HL-60 (cell line): ENCODE measurements at regions not wholly inside any gene's neighbourhood (a gene's known extent, or its start where the extent isn't known, plus 50 kb on each side); places are given as distances from the start of the nearest gene placed in this dataset.

Experiments used
- CTCF ChIP-seq: IDR thresholded peaks from one replicate; pipeline ENCODE4 v1.5.1; 2011; ENCODE audit warnings: low read length, control low read depth, inconsistent platforms; ENCODE audit not compliant: insufficient read depth
- GABPA ChIP-seq: IDR thresholded peaks from 2 replicates; pipeline ENCODE4 v1.6.1; 2012; ENCODE audit warnings: low read depth
- POLR2AphosphoS5 ChIP-seq: IDR thresholded peaks from 2 replicates; pipeline ENCODE4 v1.6.1; 2012; ENCODE audit warnings: low read depth
- SPI1 ChIP-seq: IDR thresholded peaks from 2 replicates; pipeline ENCODE4 v1.6.1; 2012; ENCODE audit warnings: low read depth, mild to moderate bottlenecking, borderline replicate concordance
- TF ChIP-seq, protein P1 (sequence below): IDR thresholded peaks from 2 replicates; pipeline ENCODE4 v1.6.1; 2012; ENCODE audit warnings: low read depth; ENCODE audit not compliant: insufficient replicate concordance

GRCh38 chr18:47333926-47334635 lies 82.6 kb upstream of the SKOR2 start:
- TF ChIP-seq CTCF, result no peak
- no peak for TF ChIP-seq GABPA
- TF ChIP-seq POLR2AphosphoS5, result no peak
- no peak for TF ChIP-seq SPI1
- TF ChIP-seq, protein P1, sequence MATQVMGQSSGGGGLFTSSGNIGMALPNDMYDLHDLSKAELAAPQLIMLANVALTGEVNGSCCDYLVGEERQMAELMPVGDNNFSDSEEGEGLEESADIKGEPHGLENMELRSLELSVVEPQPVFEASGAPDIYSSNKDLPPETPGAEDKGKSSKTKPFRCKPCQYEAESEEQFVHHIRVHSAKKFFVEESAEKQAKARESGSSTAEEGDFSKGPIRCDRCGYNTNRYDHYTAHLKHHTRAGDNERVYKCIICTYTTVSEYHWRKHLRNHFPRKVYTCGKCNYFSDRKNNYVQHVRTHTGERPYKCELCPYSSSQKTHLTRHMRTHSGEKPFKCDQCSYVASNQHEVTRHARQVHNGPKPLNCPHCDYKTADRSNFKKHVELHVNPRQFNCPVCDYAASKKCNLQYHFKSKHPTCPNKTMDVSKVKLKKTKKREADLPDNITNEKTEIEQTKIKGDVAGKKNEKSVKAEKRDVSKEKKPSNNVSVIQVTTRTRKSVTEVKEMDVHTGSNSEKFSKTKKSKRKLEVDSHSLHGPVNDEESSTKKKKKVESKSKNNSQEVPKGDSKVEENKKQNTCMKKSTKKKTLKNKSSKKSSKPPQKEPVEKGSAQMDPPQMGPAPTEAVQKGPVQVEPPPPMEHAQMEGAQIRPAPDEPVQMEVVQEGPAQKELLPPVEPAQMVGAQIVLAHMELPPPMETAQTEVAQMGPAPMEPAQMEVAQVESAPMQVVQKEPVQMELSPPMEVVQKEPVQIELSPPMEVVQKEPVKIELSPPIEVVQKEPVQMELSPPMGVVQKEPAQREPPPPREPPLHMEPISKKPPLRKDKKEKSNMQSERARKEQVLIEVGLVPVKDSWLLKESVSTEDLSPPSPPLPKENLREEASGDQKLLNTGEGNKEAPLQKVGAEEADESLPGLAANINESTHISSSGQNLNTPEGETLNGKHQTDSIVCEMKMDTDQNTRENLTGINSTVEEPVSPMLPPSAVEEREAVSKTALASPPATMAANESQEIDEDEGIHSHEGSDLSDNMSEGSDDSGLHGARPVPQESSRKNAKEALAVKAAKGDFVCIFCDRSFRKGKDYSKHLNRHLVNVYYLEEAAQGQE, result no peak
